ENCODE measurements at regions not wholly inside any gene's neighbourhood (a gene's known extent, or its start where the extent isn't known, plus 50 kb on each side); places are given as distances from the start of the nearest gene placed in this dataset.

DNA sequence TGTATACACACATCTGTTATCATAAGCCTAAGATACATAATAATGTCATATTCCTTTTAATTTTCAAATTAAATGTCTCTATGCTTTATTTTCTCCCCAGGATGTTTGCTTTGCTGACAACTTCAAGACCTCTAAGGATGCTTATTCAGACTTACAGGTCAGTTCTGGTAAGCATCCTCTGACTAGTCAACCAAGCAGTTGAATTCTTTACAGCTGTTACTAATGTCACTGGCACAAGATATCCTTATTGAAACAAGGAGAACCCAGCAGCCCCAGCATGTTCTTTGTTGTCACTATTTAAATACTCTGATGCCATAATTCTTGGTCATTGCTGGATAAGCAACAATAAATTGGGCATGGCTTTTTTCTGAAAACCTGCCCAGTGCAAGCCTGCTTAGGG lies 232.3 kb upstream of the PMFBP1 start:
- no peak for TF ChIP-seq POLR2A (IDR thresholded peaks at IDR 0.05)
- TF ChIP-seq, protein P1, sequence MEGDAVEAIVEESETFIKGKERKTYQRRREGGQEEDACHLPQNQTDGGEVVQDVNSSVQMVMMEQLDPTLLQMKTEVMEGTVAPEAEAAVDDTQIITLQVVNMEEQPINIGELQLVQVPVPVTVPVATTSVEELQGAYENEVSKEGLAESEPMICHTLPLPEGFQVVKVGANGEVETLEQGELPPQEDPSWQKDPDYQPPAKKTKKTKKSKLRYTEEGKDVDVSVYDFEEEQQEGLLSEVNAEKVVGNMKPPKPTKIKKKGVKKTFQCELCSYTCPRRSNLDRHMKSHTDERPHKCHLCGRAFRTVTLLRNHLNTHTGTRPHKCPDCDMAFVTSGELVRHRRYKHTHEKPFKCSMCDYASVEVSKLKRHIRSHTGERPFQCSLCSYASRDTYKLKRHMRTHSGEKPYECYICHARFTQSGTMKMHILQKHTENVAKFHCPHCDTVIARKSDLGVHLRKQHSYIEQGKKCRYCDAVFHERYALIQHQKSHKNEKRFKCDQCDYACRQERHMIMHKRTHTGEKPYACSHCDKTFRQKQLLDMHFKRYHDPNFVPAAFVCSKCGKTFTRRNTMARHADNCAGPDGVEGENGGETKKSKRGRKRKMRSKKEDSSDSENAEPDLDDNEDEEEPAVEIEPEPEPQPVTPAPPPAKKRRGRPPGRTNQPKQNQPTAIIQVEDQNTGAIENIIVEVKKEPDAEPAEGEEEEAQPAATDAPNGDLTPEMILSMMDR (IDR thresholded peaks at IDR 0.05), result no peak

Data from right lobe of liver (tissue), 4 donors.